SU-DHL-6 (cell line): ENCODE measurements at regions not wholly inside any gene's neighbourhood (a gene's known extent, or its start where the extent isn't known, plus 50 kb on each side); places are given as distances from the start of the nearest gene placed in this dataset.

ENCODE experiments used
- EZH2phosphoT487 ChIP-seq: fragments of 200-600 bp; sonication (generic), shearing (Covaris generic); conservative IDR thresholded peaks from 2 replicates; pipeline ENCODE4 v1.6.1; 2018; ENCODE audit warnings: mild to moderate bottlenecking, antibody characterized with exemption, low read length, moderate library complexity, mixed read lengths
- TF ChIP-seq, protein P1 (sequence below): fragments of 200-600 bp; sonication (generic); IDR thresholded peaks from one replicate; pipeline ENCODE4 v1.5.1; 2017; ENCODE audit warnings: antibody characterized with exemption, mild to moderate bottlenecking, low read length, moderate library complexity; ENCODE audit not compliant: insufficient read depth, poor library complexity, severe bottlenecking

DNA sequence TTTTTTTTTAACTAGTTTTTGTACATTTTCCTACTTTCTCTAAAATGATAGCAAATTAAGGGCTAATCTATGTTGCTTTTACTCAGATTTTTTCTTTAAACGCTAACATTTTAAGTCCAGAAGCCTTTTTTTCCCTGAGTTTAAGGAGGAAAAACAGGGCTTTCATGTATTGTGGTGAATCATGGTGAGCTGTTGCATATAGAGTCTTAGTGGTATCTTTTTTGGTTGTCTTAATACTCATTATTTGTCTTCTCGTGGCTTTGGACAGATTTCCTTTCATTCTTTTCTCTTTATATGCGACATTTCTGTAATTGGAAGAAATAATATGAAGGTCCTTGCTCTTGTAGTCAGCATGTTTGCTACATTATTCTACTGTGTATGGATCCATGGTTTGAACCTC is 1015.6 kb downstream of the PLA2G4A start:
- no peak for TF ChIP-seq EZH2phosphoT487
- TF ChIP-seq, protein P1, sequence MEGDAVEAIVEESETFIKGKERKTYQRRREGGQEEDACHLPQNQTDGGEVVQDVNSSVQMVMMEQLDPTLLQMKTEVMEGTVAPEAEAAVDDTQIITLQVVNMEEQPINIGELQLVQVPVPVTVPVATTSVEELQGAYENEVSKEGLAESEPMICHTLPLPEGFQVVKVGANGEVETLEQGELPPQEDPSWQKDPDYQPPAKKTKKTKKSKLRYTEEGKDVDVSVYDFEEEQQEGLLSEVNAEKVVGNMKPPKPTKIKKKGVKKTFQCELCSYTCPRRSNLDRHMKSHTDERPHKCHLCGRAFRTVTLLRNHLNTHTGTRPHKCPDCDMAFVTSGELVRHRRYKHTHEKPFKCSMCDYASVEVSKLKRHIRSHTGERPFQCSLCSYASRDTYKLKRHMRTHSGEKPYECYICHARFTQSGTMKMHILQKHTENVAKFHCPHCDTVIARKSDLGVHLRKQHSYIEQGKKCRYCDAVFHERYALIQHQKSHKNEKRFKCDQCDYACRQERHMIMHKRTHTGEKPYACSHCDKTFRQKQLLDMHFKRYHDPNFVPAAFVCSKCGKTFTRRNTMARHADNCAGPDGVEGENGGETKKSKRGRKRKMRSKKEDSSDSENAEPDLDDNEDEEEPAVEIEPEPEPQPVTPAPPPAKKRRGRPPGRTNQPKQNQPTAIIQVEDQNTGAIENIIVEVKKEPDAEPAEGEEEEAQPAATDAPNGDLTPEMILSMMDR = no peak
